ENCODE measurements at regions not wholly inside any gene's neighbourhood (a gene's known extent, or its start where the extent isn't known, plus 50 kb on each side); places are given as distances from the start of the nearest gene placed in this dataset.

DNA sequence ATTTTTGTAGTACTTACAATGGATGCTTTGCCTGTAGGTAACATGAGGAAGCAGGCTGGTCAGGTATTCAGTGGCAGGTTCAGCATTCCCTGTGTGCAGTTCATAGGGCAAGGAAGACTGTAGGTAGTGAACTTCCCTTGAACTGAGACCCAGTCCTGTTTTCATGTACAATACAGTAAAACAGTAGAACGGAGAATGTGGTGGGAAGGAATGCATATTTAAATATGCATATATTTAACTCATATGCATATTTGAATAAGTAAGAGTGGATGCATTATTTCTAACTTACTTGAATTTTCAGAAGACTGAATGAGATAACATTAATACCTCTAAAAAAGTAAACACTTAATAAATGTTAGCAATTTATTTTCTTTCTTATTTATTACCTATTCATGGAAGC lies 147.6 kb upstream of the FLRT2 start:
- intact Hi-C loops (cut with micrococcal nuclease): no loop called here
- H3K36me3 Mint-ChIP-seq (ENCODE audit: low read depth): no peaks in the 10 kb centered on the region
- H3K4me1 Mint-ChIP-seq (ENCODE audit: low read depth): no peaks in the 10 kb centered on the region
- H3K9me3 Mint-ChIP-seq: no peaks in the 10 kb centered on the region
- H3K27ac Mint-ChIP-seq: no peak overlapping the region
- H3K27me3 Mint-ChIP-seq: no peaks in the 10 kb centered on the region
- H3K4me3 Mint-ChIP-seq: no peak overlapping the region

DNA sequence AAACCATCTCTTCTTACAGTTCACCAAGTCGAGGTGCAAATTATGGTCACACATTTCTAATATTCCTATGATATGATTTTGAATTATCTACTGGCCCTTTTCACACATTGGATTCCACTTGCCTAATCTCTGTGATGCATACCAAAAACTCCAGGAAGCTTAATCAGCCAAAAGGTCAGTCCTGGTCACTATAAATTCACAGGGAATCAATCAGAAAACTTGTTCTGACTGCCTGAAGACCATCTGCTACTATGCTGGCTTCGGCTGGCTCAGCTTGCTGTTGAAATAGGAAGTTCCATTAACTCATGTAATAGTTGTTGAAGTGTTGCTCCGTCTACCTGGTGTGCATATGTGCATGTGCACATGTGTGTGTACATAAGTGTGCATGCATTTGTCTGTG lies 142.8 kb upstream of the FLRT2 start:
- Mint-ChIP-seq H3K9me3 (no peaks in the 10 kb centered on the region), H3K27me3 (no peaks in the 10 kb centered on the region), H3K4me1 (ENCODE audit: low read depth) (no peaks in the 10 kb centered on the region), H3K36me3 (ENCODE audit: low read depth) (no peaks in the 10 kb centered on the region), H3K27ac (no peak overlapping the region), H3K4me3 (no peak overlapping the region)
- intact Hi-C loops (cut with micrococcal nuclease): no loop called here

- intact Hi-C loops (cut with micrococcal nuclease): no loop called here
- Mint-ChIP-seq H3K4me1 (ENCODE audit: low read depth) (no peaks in the 10 kb centered on the region), H3K4me3 (no peak overlapping the region), H3K27ac (no peak overlapping the region), H3K36me3 (ENCODE audit: low read depth) (no peaks in the 10 kb centered on the region), H3K9me3 (no peaks in the 10 kb centered on the region), H3K27me3 (no peaks in the 10 kb centered on the region)
Observed at GRCh38 chr14:85390236-85390635, 139.7 kb upstream of the FLRT2 start.

DNA sequence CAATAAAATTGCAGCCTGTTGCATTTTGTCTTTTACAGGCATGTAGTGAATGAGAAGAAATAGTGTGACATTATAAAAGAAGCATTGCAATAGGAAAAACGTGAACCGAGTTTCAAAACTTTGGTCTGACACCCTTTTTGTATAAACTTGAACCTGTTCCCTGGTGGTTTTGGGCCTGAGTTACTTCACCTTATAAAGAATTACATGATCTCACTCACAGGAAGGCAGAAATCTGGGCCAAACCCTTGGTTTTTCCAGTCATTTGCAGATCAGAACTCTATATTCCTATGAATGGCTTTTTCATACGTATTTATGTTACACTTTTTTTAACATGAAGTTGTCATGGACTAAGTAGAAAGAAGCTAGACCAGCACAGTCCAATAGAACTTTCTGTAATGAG lies 138.5 kb upstream of the FLRT2 start:
- H3K9me3 Mint-ChIP-seq: no peaks in the 10 kb centered on the region
- no peak overlapping the region for H3K27ac Mint-ChIP-seq
- H3K4me1 Mint-ChIP-seq (ENCODE audit: low read depth): no peaks in the 10 kb centered on the region
- H3K4me3 Mint-ChIP-seq: no peak overlapping the region
- no peaks in the 10 kb centered on the region for H3K27me3 Mint-ChIP-seq
- H3K36me3 Mint-ChIP-seq (ENCODE audit: low read depth): no peaks in the 10 kb centered on the region
- intact Hi-C loops (cut with micrococcal nuclease): no loop called here

- H3K36me3 Mint-ChIP-seq (ENCODE audit: low read depth): no peaks in the 10 kb centered on the region
- H3K9me3 Mint-ChIP-seq: no peaks in the 10 kb centered on the region
- no peaks in the 10 kb centered on the region for H3K27me3 Mint-ChIP-seq
- no peak overlapping the region for H3K27ac Mint-ChIP-seq
- H3K4me1 Mint-ChIP-seq (ENCODE audit: low read depth): no peaks in the 10 kb centered on the region
- intact Hi-C loops (cut with micrococcal nuclease): no loop called here
- no peak overlapping the region for H3K4me3 Mint-ChIP-seq
Observed at GRCh38 chr14:85391892-85392291, 138.1 kb upstream of the FLRT2 start.

GRCh38 chr14:85399186-85399585 lies 130.8 kb upstream of the FLRT2 start:
- no peaks in the 10 kb centered on the region for H3K9me3 Mint-ChIP-seq
- H3K36me3 Mint-ChIP-seq (ENCODE audit: low read depth): no peaks in the 10 kb centered on the region
- H3K27me3 Mint-ChIP-seq: no peaks in the 10 kb centered on the region
- intact Hi-C loops (cut with micrococcal nuclease): no loop called here
- H3K4me3 Mint-ChIP-seq: no peak overlapping the region
- H3K27ac Mint-ChIP-seq: no peak overlapping the region
- H3K4me1 Mint-ChIP-seq (ENCODE audit: low read depth): peaks cover 5% of the 10 kb centered on the region

DNA sequence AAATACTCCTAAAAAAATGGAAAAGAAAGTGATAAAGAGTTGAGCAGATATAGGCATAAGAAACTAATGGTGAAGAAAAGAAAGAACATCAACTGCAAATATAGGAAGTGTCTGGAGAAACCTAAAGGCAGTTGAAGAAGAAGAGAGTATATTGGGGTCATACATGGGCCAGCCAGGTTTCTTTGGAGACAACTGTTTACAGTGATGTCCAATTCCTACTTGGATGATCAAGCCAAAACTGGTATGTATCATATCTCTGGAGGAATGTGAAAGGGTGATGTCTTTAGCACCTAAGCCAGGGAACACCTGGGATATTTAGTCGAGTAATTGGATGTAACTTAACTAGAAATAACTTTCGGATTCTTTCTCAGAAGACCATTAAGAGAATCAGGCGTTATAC lies 129.3 kb upstream of the FLRT2 start:
- peaks cover 11% of the 10 kb centered on the region for H3K4me1 Mint-ChIP-seq (ENCODE audit: low read depth)
- intact Hi-C loops (cut with micrococcal nuclease): no loop called here
- no peaks in the 10 kb centered on the region for H3K27me3 Mint-ChIP-seq
- no peak overlapping the region for H3K4me3 Mint-ChIP-seq
- no peaks in the 10 kb centered on the region for H3K36me3 Mint-ChIP-seq (ENCODE audit: low read depth)
- H3K27ac Mint-ChIP-seq: no peak overlapping the region
- no peaks in the 10 kb centered on the region for H3K9me3 Mint-ChIP-seq

DNA sequence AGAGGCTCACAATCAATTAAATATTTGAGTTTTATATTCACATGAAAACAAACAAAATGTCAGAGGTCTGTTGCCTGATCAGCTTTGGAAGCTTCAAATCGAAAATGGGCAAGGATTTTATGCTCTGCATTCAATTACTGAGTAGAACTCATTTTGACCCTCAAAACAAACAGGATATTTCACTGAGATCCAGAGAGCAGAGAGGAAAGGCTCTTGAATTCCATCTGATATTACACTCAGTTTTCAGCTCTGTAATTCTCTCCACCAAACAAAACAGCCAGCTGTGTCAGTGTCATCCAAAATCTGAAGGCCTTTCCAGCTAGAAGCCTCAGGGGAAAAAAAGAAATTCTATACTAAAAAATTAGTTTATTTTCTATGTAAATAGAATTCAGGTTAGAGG lies 128.6 kb upstream of the FLRT2 start:
- intact Hi-C loops (cut with micrococcal nuclease): no loop called here

GRCh38 chr14:85402569-85403162 lies 127.3 kb upstream of the FLRT2 start:
- Mint-ChIP-seq H3K9me3 (no peaks in the 10 kb centered on the region), H3K4me3 (no peak overlapping the region), H3K36me3 (ENCODE audit: low read depth) (no peaks in the 10 kb centered on the region), H3K27me3 (no peaks in the 10 kb centered on the region), H3K4me1 (ENCODE audit: low read depth) (peaks cover 11% of the 10 kb centered on the region), H3K27ac (no peak overlapping the region)
- intact Hi-C loops (cut with micrococcal nuclease): no loop called here

More for the DNA sequence above, 128.6 kb upstream of the FLRT2 start:
- Mint-ChIP-seq H3K27ac (no peak overlapping the region), H3K36me3 (ENCODE audit: low read depth) (no peaks in the 10 kb centered on the region), H3K4me1 (ENCODE audit: low read depth) (peaks cover 11% of the 10 kb centered on the region), H3K4me3 (no peak overlapping the region), H3K27me3 (no peaks in the 10 kb centered on the region), H3K9me3 (no peaks in the 10 kb centered on the region)

- Mint-ChIP-seq H3K4me1 (ENCODE audit: low read depth) (peaks cover 22% of the 10 kb centered on the region), H3K27ac (no peak overlapping the region)
Observed at GRCh38 chr14:85409481-85410210, 120.3 kb upstream of the FLRT2 start.

GRCh38 chr14:85412756-85413155 lies 117.2 kb upstream of the FLRT2 start:
- Mint-ChIP-seq H3K27me3 (no peaks in the 10 kb centered on the region), H3K27ac (no peak overlapping the region), H3K4me3 (no peak overlapping the region), H3K4me1 (ENCODE audit: low read depth) (peaks cover 37% of the 10 kb centered on the region), H3K36me3 (ENCODE audit: low read depth) (no peaks in the 10 kb centered on the region), H3K9me3 (peaks cover 13% of the 10 kb centered on the region)
- intact Hi-C loops (cut with micrococcal nuclease): no loop called here

More at GRCh38 chr14:85409481-85410210, 120.3 kb upstream of the FLRT2 start:
- Mint-ChIP-seq H3K36me3 (ENCODE audit: low read depth) (no peaks in the 10 kb centered on the region), H3K4me3 (no peak overlapping the region), H3K27me3 (no peaks in the 10 kb centered on the region), H3K9me3 (peaks cover 5% of the 10 kb centered on the region)
- intact Hi-C loops (cut with micrococcal nuclease): no loop called here

DNA sequence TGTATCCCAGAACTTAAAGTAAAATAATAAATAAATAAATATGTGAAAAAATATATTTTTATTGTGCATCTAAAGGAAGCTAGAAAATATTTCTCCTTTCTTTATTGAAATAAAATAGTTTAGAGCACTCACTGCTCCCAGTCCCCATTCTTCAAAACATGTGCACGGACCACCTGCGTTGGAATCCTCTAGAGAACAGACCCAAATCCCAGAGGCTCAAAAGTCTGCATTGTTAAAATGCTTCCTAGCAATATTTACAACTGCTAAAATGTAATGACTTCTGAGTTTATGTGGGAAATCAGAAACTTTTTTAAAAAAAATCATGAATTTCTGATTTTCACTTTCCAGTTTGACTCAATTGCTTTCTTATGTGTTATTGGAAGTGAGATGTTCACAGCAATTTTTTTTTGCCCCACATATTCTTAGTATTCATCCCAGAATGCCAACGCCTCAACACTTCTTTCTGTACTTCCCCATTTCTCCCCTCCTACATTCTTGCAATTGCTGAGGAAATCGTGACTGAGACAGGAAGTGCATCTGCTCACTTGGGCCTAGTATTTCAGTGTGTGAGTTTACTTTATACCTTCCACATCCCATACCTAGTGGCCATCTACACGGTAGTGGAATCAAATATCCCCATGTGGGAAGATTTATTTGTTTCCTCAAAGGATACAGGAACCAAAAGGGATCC lies 116.0 kb upstream of the FLRT2 start:
- intact Hi-C loops (cut with micrococcal nuclease): no loop called here
- Mint-ChIP-seq H3K27ac (no peak overlapping the region), H3K4me1 (ENCODE audit: low read depth) (peaks cover 37% of the 10 kb centered on the region)

GRCh38 chr14:85415015-85415712 lies 114.8 kb upstream of the FLRT2 start:
- no peak overlapping the region for H3K4me3 Mint-ChIP-seq
- H3K27me3 Mint-ChIP-seq: no peaks in the 10 kb centered on the region
- H3K9me3 Mint-ChIP-seq: peaks cover 13% of the 10 kb centered on the region
- H3K27ac Mint-ChIP-seq: no peak overlapping the region
- H3K4me1 Mint-ChIP-seq (ENCODE audit: low read depth): peaks cover 34% of the 10 kb centered on the region
- H3K36me3 Mint-ChIP-seq (ENCODE audit: low read depth): no peaks in the 10 kb centered on the region
- intact Hi-C loops (cut with micrococcal nuclease): no loop called here

More for the DNA sequence above, 116.0 kb upstream of the FLRT2 start:
- Mint-ChIP-seq H3K4me3 (no peak overlapping the region), H3K27me3 (no peaks in the 10 kb centered on the region), H3K36me3 (ENCODE audit: low read depth) (no peaks in the 10 kb centered on the region), H3K9me3 (peaks cover 13% of the 10 kb centered on the region)

- H3K4me3 Mint-ChIP-seq: no peak overlapping the region
- no peak overlapping the region for H3K27ac Mint-ChIP-seq
- peaks cover 13% of the 10 kb centered on the region for H3K9me3 Mint-ChIP-seq
- peaks cover 32% of the 10 kb centered on the region for H3K4me1 Mint-ChIP-seq (ENCODE audit: low read depth)
- no peaks in the 10 kb centered on the region for H3K36me3 Mint-ChIP-seq (ENCODE audit: low read depth)
- intact Hi-C loops (cut with micrococcal nuclease): no loop called here
- no peaks in the 10 kb centered on the region for H3K27me3 Mint-ChIP-seq
Observed at GRCh38 chr14:85416771-85417170, 113.2 kb upstream of the FLRT2 start.
